Esophagus squamous epithelium (tissue), 4 donors: ENCODE measurements at regions not wholly inside any gene's neighbourhood (a gene's known extent, or its start where the extent isn't known, plus 50 kb on each side); places are given as distances from the start of the nearest gene placed in this dataset.

ENCODE experiments used
- CTCF ChIP-seq, 6 experiments: fragments of 450-650 bp in 4 of 6; fragments of 200-600 bp in 2 of 6; sonication (generic) in 2 of 6; IDR thresholded peaks; one replicate each; pipeline ENCODE4 v1.5.1; 2016 to 2019; ENCODE audit warnings: antibody characterized with exemption in 6 of 6, mild to moderate bottlenecking in 4 of 6, moderate library complexity in 4 of 6
- POLR2A ChIP-seq, 4 donors: fragments of 450-650 bp; IDR thresholded peaks; one replicate each; pipeline ENCODE4 v1.6.1; 2017; ENCODE audit warnings: antibody characterized with exemption in 4 of 4, mild to moderate bottlenecking in 4 of 4, moderate library complexity in 3 of 4

- TF ChIP-seq CTCF (IDR thresholded peaks at IDR 0.05) (no peak), POLR2A (IDR thresholded peaks at IDR 0.05) (no peak)
Observed at GRCh38 chr2:129488376-129488775, 491.1 kb upstream of the RAB6C start.
